Esophagus (tissue), 2 donors: ENCODE measurements at regions not wholly inside any gene's neighbourhood (a gene's known extent, or its start where the extent isn't known, plus 50 kb on each side); places are given as distances from the start of the nearest gene placed in this dataset.
A peak's percentile ranks its signal among the peaks of the same experiment; 100 is the strongest.

Source experiments
- H3K27ac ChIP-seq, 2 donors: one replicate each; pipeline ENCODE4 v1.5.1; 2013; ENCODE audit warnings: low read depth in 2 of 2, mild to moderate bottlenecking in 2 of 2, inconsistent platforms in 1 of 2, low read length in 1 of 2, moderate library complexity in 1 of 2
- H3K27me3 ChIP-seq, 2 donors: one replicate each; pipeline ENCODE4 v1.6.1; 2013; ENCODE audit warnings: low read length in 2 of 2, control low read depth in 1 of 2, mild to moderate bottlenecking in 1 of 2; ENCODE audit not compliant: insufficient read depth in 2 of 2, control insufficient read depth in 1 of 2
- H3K36me3 ChIP-seq, 2 donors: one replicate each; pipeline ENCODE4 v1.6.1; 2013; ENCODE audit warnings: low read length in 1 of 2; ENCODE audit not compliant: control insufficient read depth in 2 of 2, insufficient read depth in 2 of 2
- H3K4me1 ChIP-seq, 2 donors: one replicate each; pipeline ENCODE4 v1.6.1; 2013; ENCODE audit warnings: low read length in 1 of 2; ENCODE audit not compliant: control insufficient read depth in 2 of 2, insufficient read depth in 2 of 2
- H3K4me3 ChIP-seq, 2 donors: one replicate each; pipeline ENCODE4 v1.5.1; 2013; ENCODE audit warnings: low read length in 2 of 2, mild to moderate bottlenecking in 2 of 2, low read depth in 1 of 2, moderate library complexity in 1 of 2
- H3K9me3 ChIP-seq, 2 donors: one replicate each; pipeline ENCODE4 v1.6.1; 2013; ENCODE audit warnings: mild to moderate bottlenecking in 2 of 2, low read depth in 1 of 2, low read length in 1 of 2, moderate library complexity in 1 of 2; ENCODE audit not compliant: control insufficient read depth in 2 of 2, insufficient read depth in 1 of 2
- WGBS, 2 donors: extraction: QIAGEN DNeasy Blood & Tissue Kit; methylation state at CpG; one replicate each; pipeline ENCODE4 v1.1.7; 2013; 5-methylcytosine and 5-hydroxymethylcytosine counted together
- donor health status: healthy with polysubstance abuse.
- donor health status: Bipolar disorder and iron deficiency.

DNA sequence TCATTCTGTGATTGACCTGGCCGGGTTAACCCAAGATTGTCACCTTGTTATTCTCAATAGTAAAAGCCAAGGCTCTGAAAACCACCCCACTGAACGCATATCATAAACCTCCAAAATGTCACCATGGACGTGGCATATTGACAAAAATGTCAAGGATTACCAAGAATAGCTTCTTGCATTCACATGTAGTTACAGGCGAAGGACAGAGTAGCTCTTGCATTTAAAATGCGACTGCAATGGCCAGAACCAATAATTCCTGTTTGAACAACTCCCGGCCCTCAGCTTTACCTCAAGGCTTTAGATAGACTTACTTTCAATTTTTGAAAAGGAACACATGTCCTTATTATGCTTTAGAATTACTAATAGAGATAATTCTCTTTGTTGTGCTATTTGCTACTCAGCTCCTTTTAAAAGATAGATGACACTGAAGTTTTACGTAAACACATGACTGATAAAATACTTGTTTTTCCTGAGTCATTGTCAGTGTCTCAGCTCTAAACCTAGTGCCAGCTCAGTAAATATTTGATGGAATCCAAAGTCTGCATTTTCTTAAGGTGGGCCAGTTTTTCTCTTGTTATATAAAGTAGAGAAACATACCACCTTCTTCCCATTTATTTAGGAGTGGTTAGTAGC, 66.3 kb downstream of the CLDN34 start:
- Histone ChIP-seq H3K27me3 (no peaks in the 10 kb centered on the region), H3K4me3 (no peak overlapping the region), H3K4me1 (peaks cover 3 to 5% of the 10 kb centered on the region in 2 donors), H3K36me3 (no peaks in the 10 kb centered on the region), H3K27ac (no peak overlapping the region), H3K9me3 (no peaks in the 10 kb centered on the region)
- WGBS, 2 donors: 38 to 61% methylated on average over 7 of the region's 7 CpGs

DNA sequence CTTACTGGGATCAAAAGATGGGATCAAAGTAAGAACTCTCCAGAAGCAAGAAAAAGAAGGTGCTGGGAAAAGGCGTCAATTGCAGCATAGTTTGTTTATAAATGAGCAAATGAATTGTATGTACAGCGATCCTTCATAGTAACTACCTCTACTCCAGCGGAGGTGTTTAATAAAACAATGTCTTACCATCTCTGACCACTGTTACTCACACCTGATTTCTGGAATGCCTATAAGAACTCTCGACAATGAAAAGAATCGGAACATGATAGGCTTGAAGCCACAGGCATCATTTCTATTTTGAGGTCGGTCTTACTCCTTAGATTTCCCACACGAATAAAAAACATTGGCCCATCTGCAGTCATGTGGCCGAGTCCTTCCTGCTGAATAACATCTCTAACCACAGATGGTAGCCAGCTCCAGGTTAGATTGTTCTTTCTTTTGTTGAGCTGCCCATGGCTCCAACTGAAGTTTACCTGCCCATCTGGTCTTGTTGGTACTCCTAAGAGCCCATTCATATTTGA, 67.6 kb downstream of the CLDN34 start:
- WGBS, 2 donors: 91% methylated on average over 8 of the region's 8 CpGs
- H3K27ac ChIP-seq: no peak overlapping the region
- H3K4me1 ChIP-seq: peaks cover 3 to 5% of the 10 kb centered on the region in 2 donors
- H3K9me3 ChIP-seq: no peaks in the 10 kb centered on the region
- H3K4me3 ChIP-seq: no peak overlapping the region
- no peaks in the 10 kb centered on the region for H3K36me3 ChIP-seq
- no peaks in the 10 kb centered on the region for H3K27me3 ChIP-seq

DNA sequence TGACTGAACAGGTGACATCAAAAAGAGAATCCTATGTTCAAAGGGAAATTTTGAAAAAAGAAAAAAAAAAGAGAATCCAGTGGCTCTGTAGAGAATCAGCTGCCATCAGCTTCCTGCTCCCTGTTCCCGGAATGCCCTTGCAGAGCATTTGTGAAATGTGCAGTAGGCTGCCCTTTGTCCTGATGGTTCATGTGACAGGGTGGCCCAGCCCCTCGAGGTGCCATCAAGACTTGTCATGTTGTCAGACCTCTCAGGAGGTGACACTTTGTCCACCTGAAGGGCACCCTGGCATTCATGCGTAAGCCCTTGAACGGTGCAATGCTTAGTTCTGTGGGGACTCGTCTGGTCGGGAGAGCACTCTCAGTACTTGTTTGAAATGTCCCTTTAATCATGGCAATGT, 71.4 kb downstream of the CLDN34 start:
- H3K27me3 ChIP-seq: no peaks in the 10 kb centered on the region
- no peak overlapping the region for H3K27ac ChIP-seq
- no peaks in the 10 kb centered on the region for H3K9me3 ChIP-seq
- H3K36me3 ChIP-seq: no peaks in the 10 kb centered on the region
- WGBS, 2 donors: 91 to 93% methylated on average over 6 of the region's 6 CpGs
- peaks cover 0 to 2% of the 10 kb centered on the region in 2 donors for H3K4me1 ChIP-seq
- H3K4me3 ChIP-seq: no peak overlapping the region

DNA sequence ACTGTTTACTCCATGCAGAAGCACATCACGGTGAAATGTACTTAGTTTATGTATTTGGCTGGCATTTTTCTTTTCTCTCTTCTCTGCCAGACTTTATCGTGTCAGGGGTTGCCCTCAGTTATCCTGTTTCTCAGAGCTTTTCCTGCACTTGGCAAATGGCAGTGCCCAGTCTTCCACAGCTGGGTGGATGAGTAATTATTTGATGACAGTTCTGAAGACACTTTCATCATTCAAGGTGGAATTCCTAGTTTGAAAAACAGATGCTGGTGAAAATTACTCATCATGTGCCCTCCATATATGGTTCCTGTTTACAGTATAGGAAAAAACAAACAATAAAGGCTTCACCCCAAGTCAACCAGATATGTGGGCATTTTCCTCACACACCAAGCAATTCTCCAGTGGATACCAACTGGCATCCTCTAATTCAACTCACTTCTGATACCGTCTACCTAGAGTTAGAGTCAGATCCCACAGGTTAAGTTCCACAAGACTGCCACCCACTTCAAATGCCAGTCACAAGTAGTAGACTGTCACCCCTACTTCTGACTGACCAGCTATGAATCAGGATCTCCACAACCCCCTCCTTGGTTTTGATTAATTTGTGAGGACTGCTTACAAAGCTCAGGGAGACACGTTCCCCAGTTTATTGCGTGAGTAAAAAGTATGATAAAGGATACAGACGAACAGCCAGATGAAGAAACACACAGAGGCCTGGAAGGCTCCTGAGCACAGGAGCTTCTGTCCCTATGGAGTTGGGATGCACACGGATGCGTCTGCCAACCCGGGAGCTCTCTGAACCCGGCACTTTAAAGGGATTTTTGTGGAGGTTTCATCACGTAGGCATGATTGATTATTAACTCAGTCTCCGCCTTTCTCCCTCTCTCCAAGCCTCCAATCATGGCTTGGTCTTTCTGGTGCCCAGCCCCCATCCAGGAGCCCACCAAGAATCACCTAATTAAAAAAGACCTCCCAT, 72.9 kb downstream of the CLDN34 start:
- H3K4me3 ChIP-seq: no peak overlapping the region
- H3K27ac ChIP-seq: no peak overlapping the region
- H3K4me1 ChIP-seq: peaks cover 0 to 10% of the 10 kb centered on the region in 2 donors
- 48 to 61% methylated on average over 12 of the region's 12 CpGs for WGBS, 2 donors
- H3K9me3 ChIP-seq: no peaks in the 10 kb centered on the region
- H3K27me3 ChIP-seq: no peaks in the 10 kb centered on the region
- H3K36me3 ChIP-seq: no peaks in the 10 kb centered on the region

DNA sequence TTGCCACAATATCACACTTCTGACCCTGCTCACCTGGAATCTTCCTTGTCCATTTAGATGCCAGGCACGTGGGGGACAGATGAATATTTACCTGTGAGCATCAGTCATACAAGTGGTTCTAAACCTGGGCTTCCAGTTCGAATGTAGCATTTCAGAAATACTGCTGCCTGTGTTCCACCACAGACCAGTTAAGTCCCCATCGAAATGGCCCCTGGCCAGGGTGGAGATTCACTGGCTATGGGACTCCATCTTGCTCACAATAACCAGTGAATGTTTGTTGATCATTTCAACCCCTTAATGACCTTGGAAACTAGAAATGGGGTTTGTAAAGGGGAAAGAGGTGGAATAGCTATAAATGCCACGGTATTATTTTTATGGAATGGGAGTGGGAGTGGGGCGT, 73.8 kb downstream of the CLDN34 start:
- Histone ChIP-seq H3K4me3 (no peak overlapping the region), H3K36me3 (no peaks in the 10 kb centered on the region), H3K27ac (no peak overlapping the region), H3K4me1 (peaks cover 0 to 12% of the 10 kb centered on the region in 2 donors), H3K27me3 (no peaks in the 10 kb centered on the region), H3K9me3 (no peaks in the 10 kb centered on the region)
- WGBS, 2 donors: 60 to 61% methylated on average over 5 of the region's 5 CpGs

DNA sequence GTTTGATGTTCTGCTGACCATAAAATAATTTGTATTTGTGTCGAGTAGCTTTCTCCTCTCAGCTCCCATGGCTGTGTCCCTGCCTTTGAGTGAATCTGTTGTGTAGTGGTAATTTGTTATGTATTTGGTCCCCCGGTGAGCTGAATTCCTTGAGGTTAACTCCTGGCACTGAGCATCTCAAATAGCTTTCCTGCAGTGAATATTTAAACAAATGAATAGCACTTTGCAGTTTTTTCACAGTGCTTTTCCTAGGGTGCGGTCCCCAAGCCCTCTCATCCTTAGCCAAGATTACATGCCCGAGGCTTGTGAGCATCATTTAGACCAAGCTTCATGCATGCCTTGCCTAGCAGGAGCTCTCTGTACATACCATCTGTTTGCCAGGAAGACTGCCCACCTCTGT, 74.2 kb downstream of the CLDN34 start:
- Histone ChIP-seq H3K4me1 (peaks cover 0 to 12% of the 10 kb centered on the region in 2 donors), H3K27ac (no peak overlapping the region), H3K27me3 (no peaks in the 10 kb centered on the region), H3K36me3 (no peaks in the 10 kb centered on the region), H3K9me3 (no peaks in the 10 kb centered on the region), H3K4me3 (no peak overlapping the region)
- WGBS, 2 donors: 33 to 52% methylated on average over 4 of the region's 4 CpGs

DNA sequence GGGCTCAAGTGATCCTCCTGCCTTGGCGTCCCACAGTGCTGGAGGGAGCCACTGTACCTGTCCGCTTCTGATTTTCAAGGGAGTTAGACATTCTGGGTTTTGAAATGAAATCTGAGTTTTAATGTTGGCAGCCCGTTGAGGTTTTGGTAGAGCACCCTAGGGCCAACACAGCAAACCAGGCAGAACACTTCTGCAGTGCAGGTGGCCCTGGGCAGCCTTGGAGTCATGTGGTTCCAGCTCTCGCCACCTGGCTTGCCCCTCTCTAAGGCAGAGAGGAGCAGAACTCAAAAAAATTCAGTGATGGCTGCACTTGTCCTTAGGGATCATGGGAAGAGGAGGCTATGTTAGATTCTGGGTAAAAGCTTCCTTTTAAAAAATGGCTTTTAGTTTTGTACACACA, 74.9 kb downstream of the CLDN34 start:
- 65 to 79% methylated on average over 4 of the region's 4 CpGs for WGBS, 2 donors
- H3K4me3 ChIP-seq: no peak overlapping the region
- H3K27ac ChIP-seq: no peak overlapping the region
- peaks cover 0 to 14% of the 10 kb centered on the region in 2 donors for H3K4me1 ChIP-seq
- H3K36me3 ChIP-seq: no peaks in the 10 kb centered on the region
- no peaks in the 10 kb centered on the region for H3K9me3 ChIP-seq
- H3K27me3 ChIP-seq: no peaks in the 10 kb centered on the region

DNA sequence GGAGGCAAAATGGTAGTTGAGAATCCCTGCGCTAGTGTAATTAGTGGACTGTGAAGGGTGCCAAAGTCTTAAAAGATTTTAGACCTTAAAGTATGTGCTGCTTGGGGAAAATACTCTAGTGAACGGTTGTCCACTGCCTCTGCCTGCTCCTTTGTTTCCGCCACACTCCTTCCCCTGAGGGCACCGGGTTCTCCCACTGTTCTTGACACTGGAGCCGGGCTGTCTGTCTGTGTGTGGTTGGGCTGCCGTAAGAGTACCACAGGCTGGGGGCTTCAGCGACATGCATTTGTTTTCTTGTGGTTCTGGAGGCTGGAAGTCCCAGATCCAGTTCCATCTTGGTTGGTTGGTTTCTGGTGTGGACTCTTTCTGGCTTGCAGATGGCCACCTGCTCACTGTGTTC, 76.2 kb downstream of the CLDN34 start:
- WGBS, 2 donors: 70 to 88% methylated on average over 7 of the region's 7 CpGs
- Histone ChIP-seq H3K27me3 (no peaks in the 10 kb centered on the region), H3K36me3 (no peaks in the 10 kb centered on the region), H3K9me3 (no peaks in the 10 kb centered on the region), H3K4me3 (no peak overlapping the region), H3K4me1 (peaks cover 0 to 18% of the 10 kb centered on the region in 2 donors), H3K27ac (peak overlapping the region; percentile 47 to 58)

DNA sequence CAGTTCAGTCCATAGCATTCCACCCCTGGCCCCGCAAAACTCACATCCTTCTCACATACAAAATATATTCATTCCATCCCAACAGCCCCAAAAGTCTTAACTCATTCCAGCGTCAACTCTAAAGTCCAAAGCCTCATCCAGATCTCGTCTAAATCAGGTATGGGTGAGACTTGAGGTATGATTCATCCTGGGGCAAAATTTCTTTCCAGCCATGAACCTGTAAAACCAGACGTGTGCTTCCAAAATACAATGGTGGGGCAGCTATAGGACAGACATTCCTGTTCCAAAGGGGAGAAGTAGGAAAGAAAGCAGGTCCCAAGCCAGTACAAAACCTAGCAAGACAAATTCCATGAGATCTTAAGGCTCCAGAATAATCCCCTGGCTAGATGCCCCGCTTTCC, 76.9 kb downstream of the CLDN34 start:
- Histone ChIP-seq H3K9me3 (no peaks in the 10 kb centered on the region), H3K4me1 (peaks cover 0 to 21% of the 10 kb centered on the region in 2 donors), H3K4me3 (no peak overlapping the region), H3K27me3 (no peaks in the 10 kb centered on the region), H3K36me3 (no peaks in the 10 kb centered on the region), H3K27ac (peak overlapping the region; percentile 71 to 77)
- WGBS, 2 donors: 68 to 76% methylated on average over 5 of the region's 5 CpGs
